Keratinocyte (primary cell): ENCODE measurements at regions not wholly inside any gene's neighbourhood (a gene's known extent, or its start where the extent isn't known, plus 50 kb on each side); places are given as distances from the start of the nearest gene placed in this dataset.

Experiments
- DNase-seq: peaks from one replicate; pipeline ENCODE4 v3.0.0-alpha.2; 2011; ENCODE audit warnings: low read depth, missing footprints, low spot score
- FAIRE-seq: peaks from 2 replicates; lab custom pipeline; 2011; peaks lifted over from hg19 to GRCh38; lab: Jason Lieb, UNC
- H2AFZ ChIP-seq: 2 replicates; pipeline ENCODE4 v1.6.0; 2012; ENCODE audit warnings: low read length, control low read depth, inconsistent platforms; ENCODE audit not compliant: control insufficient read depth
- H3K27ac ChIP-seq: 2 replicates; pipeline ENCODE4 v1.5.1; 2011; ENCODE audit warnings: low read length; ENCODE audit not compliant: control insufficient read depth, insufficient read depth
- H3K27me3 ChIP-seq: 3 replicates; pipeline ENCODE4 v1.6.0; 2011; ENCODE audit warnings: low read length; ENCODE audit not compliant: control insufficient read depth, insufficient read depth; ENCODE audit errors: extremely low read depth
- H3K36me3 ChIP-seq, 2 experiments: 2 replicates in 1 of 2; 3 replicates in 1 of 2; pipeline ENCODE4 v1.5.1; 2011; ENCODE audit warnings: low read length in 2 of 2, mild to moderate bottlenecking in 1 of 2; ENCODE audit not compliant: control insufficient read depth in 2 of 2, insufficient read depth in 2 of 2; ENCODE audit errors: extremely low read depth in 1 of 2
- H3K4me1 ChIP-seq: 3 replicates; pipeline ENCODE4 v1.5.1; 2011; ENCODE audit warnings: low read length; ENCODE audit not compliant: control insufficient read depth, insufficient read depth; ENCODE audit errors: extremely low read depth
- H3K4me2 ChIP-seq: 3 replicates; pipeline ENCODE4 v1.6.0; 2011; ENCODE audit warnings: low read depth, low read length; ENCODE audit not compliant: control insufficient read depth, insufficient read depth; ENCODE audit errors: extremely low read depth
- H3K4me3 ChIP-seq, 3 experiments: fragments of 200-600 bp in 1 of 3; sonication (generic) in 1 of 3; 2 replicates in 2 of 3; 3 replicates in 1 of 3; pipeline ENCODE4 v1.5.1; 2011 to 2016; ENCODE audit warnings: low read length in 3 of 3, mild to moderate bottlenecking in 3 of 3, control low read depth in 2 of 3, inconsistent platforms in 1 of 3, low read depth in 1 of 3, mixed read lengths in 1 of 3, mixed run types in 1 of 3, moderate library complexity in 1 of 3; ENCODE audit not compliant: control insufficient read depth in 2 of 3, insufficient read depth in 2 of 3; ENCODE audit errors: extremely low read depth in 1 of 3
- H3K79me2 ChIP-seq: 2 replicates; pipeline ENCODE4 v1.6.0; 2012; ENCODE audit warnings: low read length; ENCODE audit not compliant: control insufficient read depth, insufficient read depth
- H3K9ac ChIP-seq: 3 replicates; pipeline ENCODE4 v1.6.0; 2011; ENCODE audit warnings: low read length; ENCODE audit not compliant: control insufficient read depth, insufficient read depth; ENCODE audit errors: extremely low read depth
- H3K9me1 ChIP-seq: 3 replicates; pipeline ENCODE4 v1.6.0; 2011; ENCODE audit warnings: low read length; ENCODE audit not compliant: control insufficient read depth, insufficient read depth; ENCODE audit errors: extremely low read depth
- H3K9me3 ChIP-seq: 2 replicates; pipeline ENCODE4 v1.5.1; 2012; ENCODE audit warnings: low read depth, low read length; ENCODE audit not compliant: control insufficient read depth
- H4K20me1 ChIP-seq: 3 replicates; pipeline ENCODE4 v1.6.0; 2011; ENCODE audit warnings: low read length; ENCODE audit not compliant: control insufficient read depth, insufficient read depth; ENCODE audit errors: extremely low read depth
- EZH2 ChIP-seq: IDR thresholded peaks from one replicate; pipeline ENCODE4 v1.6.1; 2012; ENCODE audit warnings: inconsistent platforms, mild to moderate bottlenecking, low read length, moderate library complexity
- dilution Hi-C: fragments of 300-500 bp; cut with MboI; formaldehyde crosslinking; loops from one replicate; pipeline ENCODE4 v1.7.0; 2020; ENCODE audit warnings: low sequenced_read_pairs; ENCODE audit not compliant: extremely low pct_ligation_motif_present
- TF ChIP-seq, protein P1 (sequence below), 3 experiments: IDR thresholded peaks in 1 of 3; conservative IDR thresholded peaks in 1 of 3; optimal IDR thresholded peaks in 1 of 3; 2 replicates in 2 of 3; 3 replicates in 1 of 3; pipeline versions ENCODE3 to v1.5.1; 2011; ENCODE audit warnings: low read length in 3 of 3, mild to moderate bottlenecking in 3 of 3, moderate library complexity in 2 of 3, control low read depth in 1 of 3, inconsistent platforms in 1 of 3; ENCODE audit not compliant: insufficient read depth in 2 of 3; ENCODE audit errors: extremely low read depth in 1 of 3

- Histone ChIP-seq H4K20me1 (no peaks in the 10 kb centered on the region), H3K9ac (peak overlapping the region; percentile 12), H3K9me3 (no peaks in the 10 kb centered on the region), H3K4me2 (peak overlapping the region; percentile 79), H3K9me1 (no peaks in the 10 kb centered on the region), H3K4me1 (peaks cover 13% of the 10 kb centered on the region), H3K79me2 (no peaks in the 10 kb centered on the region), H2AFZ (peak overlapping the region; percentile 59), H3K36me3 (no peaks in the 10 kb centered on the region), H3K27me3 (no peaks in the 10 kb centered on the region), H3K27ac (no peak overlapping the region), H3K4me3 (peak overlapping the region in 2 of 3 experiments; percentile 8 to 34)
- dilution Hi-C loops, result no loop called here
- DNase-seq (peak; percentile 23), FAIRE-seq (peak; percentile 89)
- TF ChIP-seq, protein P1, sequence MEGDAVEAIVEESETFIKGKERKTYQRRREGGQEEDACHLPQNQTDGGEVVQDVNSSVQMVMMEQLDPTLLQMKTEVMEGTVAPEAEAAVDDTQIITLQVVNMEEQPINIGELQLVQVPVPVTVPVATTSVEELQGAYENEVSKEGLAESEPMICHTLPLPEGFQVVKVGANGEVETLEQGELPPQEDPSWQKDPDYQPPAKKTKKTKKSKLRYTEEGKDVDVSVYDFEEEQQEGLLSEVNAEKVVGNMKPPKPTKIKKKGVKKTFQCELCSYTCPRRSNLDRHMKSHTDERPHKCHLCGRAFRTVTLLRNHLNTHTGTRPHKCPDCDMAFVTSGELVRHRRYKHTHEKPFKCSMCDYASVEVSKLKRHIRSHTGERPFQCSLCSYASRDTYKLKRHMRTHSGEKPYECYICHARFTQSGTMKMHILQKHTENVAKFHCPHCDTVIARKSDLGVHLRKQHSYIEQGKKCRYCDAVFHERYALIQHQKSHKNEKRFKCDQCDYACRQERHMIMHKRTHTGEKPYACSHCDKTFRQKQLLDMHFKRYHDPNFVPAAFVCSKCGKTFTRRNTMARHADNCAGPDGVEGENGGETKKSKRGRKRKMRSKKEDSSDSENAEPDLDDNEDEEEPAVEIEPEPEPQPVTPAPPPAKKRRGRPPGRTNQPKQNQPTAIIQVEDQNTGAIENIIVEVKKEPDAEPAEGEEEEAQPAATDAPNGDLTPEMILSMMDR (optimal IDR thresholded peaks at IDR 0.05 in 1 of 3, IDR thresholded peaks at IDR 0.05 in 1 of 3, conservative IDR thresholded peaks at IDR 0.05 in 1 of 3; ENCODE audit: extremely low read depth in 1 of 3, insufficient read depth in 2 of 3, low read length in 3 of 3), result no peak
- no peak for TF ChIP-seq EZH2
Observed at GRCh38 chr9:4933177-4933576, 51.9 kb upstream of the JAK2 start.

DNA sequence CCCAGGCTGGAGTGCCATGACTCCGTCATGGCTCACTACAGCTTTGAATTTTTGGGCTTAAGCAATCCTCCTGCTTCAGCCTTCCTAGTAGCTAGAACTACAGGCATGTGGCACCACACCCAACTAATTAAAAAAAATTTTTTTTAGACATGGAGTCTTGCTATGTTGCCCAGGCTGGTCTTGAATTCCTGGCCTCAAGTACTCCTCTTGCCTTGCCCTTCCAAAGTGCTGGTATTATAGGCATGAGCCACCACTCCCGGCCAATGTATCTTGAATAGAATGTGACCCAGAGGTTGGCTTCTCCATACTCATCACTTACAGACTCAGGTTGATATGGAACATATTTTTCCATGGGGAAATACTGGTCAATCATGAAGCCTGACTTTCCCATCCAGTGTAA, 51.2 kb upstream of the JAK2 start:
- Histone ChIP-seq H4K20me1 (no peaks in the 10 kb centered on the region), H3K9me3 (no peaks in the 10 kb centered on the region), H2AFZ (no peak overlapping the region), H3K4me2 (peak overlapping the region; percentile 79), H3K9me1 (no peaks in the 10 kb centered on the region), H3K27ac (no peak overlapping the region), H3K27me3 (no peaks in the 10 kb centered on the region), H3K36me3 (no peaks in the 10 kb centered on the region), H3K79me2 (no peaks in the 10 kb centered on the region), H3K4me3 (no peak overlapping the region), H3K4me1 (peaks cover 13% of the 10 kb centered on the region), H3K9ac (peak overlapping the region; percentile 12)
- no peak for DNase-seq
- no peak for FAIRE-seq
- dilution Hi-C loops, result no loop called here
- no peak for TF ChIP-seq EZH2
- TF ChIP-seq, protein P1 (optimal IDR thresholded peaks at IDR 0.05 in 1 of 3, IDR thresholded peaks at IDR 0.05 in 1 of 3, conservative IDR thresholded peaks at IDR 0.05 in 1 of 3; ENCODE audit: extremely low read depth in 1 of 3, insufficient read depth in 2 of 3, low read length in 3 of 3), result no peak
